HG03103 (cell line): ENCODE measurements at regions not wholly inside any gene's neighbourhood (a gene's known extent, or its start where the extent isn't known, plus 50 kb on each side); places are given as distances from the start of the nearest gene placed in this dataset.

Source experiments
- ATAC-seq: cut with Tn5 transposase; IDR thresholded peaks from one replicate; pipeline ENCODE4 v1.9.1; 2021; ENCODE audit warnings: low read depth; ENCODE audit not compliant: unreplicated experiment

DNA sequence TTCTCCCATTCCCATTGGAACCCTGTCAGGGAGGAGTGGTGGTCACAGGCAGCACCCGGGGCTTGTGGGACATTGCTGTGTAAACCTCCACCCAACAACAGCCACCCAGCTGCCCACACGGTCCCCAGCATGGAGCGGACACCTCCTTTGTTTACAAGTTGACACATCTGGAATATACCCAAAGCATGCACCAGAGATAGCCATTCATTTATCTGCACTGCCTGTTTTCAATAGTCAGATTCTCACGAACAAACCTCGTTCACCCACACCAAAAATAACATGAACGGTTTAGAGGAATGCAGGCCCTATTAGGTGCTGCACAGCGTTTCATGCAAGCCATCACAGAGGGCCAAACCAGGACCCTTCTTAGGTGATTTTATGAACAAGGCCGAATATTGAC is 244.8 kb downstream of the FOXL1 start:
- no peak for ATAC-seq

DNA sequence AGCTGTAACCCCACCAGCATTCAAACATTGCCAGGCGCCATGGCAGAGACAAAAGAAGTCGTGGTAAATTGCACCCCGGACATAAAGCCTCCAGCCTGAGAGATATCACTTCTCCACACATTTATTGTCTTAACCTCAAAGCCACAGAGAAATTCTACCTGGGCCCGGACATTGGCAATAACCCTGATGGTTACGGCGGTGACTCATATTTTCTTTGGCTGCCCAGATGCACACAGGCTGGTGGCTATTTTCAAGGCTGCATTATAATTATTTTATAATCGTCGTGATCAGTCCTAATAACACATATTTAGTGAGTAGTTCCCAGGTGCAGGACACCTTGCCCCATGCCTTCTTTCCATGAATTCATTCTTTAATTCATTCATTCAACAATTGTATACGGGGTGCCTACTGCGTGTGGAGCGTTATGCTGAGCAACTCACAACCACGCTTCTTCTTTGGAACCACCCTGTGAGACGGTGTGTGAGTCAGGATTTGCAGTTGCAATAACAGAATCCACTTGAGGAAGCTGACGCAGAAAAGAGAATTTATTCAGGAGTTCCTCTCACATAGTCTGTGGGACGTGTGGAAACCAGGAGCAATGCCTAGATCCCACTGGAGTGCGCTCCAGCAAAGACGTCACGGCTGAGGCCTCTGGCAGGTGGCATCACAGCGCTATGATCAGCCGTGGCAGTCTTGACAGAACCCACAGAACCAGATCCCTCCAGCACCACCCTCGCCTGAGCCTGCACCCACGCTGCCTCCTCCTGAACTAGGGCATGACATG is 245.7 kb downstream of the FOXL1 start:
- no peak for ATAC-seq

DNA sequence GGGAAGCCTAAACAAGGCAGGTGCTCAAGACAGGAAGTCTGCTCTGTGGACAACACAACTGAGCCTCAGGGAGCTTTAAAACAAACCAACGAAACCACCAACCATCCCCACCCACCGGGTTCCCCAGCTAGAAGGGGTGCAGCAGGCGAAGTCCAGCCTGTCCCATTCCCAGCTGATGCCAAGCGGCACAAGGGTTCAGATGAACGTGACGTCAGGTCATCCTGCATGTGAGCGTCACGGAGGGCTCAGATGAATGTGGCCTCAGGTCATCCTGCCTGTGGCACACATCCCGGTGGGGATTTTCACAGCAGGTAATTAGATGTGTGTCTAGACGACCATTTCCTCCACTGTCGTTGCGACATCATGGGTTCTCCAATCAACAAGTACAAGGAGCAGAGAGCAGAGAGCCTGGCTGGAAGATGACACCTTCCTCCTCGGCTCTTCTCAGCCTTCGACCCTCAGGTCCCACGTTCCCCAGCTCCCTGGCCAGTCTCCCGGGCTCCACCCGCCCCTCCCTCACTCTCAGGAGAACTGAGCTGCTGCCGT is 246.5 kb downstream of the FOXL1 start:
- ATAC-seq, result no peak

DNA sequence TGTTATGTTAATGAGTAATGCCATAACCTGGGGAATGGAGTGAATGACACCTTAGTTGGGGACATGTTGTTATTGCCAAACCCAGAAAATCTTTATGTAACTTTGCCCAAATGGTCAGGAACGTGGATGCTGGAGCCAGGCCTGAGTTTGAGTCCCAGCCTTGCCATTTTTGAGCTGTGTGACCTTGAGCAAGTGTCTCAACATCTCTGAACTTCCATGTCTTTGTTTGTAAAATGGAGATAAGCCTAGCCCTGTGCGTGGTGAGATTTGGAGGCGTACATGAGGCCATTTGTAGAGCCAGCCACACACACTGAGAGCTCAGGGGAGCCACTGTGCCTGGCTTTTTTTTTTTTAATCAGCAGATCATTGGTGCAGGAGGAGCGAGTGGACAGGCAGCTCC is 247.3 kb downstream of the FOXL1 start:
- ATAC-seq, result no peak

DNA sequence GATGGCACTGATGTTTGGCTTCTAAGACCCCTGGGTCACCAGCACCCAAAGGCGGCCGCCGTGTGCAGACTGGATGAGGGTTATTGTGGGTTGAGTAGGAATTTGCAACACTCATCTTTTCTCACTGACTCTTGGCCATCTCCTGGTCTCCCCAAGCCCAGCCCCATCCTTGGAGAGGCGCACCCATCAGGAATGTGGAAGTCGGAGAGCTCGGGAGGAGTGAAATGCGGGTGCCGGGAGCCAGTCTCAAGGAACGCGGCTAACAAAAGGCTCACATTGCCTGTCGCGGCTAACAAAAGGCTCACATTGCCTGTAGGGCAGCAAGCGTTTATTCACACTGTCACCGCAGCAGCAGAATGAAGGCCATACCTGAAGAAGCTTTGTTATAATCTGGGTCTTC is 248.6 kb downstream of the FOXL1 start:
- no peak for ATAC-seq

DNA sequence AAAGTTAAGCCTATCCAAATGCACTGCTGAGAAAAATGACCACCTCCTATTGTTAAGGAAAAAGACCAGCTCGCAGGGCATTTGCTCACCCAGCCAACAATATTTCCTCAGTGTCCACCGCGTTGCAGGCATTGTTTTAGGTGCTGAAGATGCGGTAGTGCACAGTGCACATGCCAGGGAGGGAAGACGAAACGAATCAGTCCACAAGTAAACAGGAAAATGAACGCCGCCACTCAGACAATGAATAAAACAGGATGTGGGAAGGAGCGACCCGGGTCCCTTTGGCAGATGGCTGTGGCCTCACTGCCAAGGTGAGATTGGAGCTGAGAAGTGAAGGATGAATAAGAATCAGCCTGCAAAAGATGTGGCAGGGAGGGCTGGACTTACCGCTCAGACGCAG is 249.2 kb downstream of the FOXL1 start:
- ATAC-seq, result no peak

DNA sequence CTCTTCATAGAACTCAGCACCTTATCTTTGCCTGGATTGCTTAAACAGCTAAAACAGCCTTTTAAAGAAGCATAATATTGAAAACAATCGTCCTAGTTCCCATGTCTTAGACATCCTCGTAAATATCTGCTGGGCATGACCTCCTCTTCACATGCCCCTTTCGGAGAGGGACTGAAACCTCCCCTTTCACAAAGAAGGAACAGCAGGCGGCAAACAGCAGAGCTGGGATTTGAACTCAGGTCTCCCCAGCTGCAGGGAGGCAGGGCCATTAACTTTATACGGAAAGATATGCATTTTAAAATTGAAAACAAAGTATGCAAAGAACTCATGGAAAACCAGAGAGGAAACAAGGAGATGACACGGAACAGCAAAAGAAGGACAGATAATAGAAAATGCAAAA is 249.9 kb downstream of the FOXL1 start:
- no peak for ATAC-seq

DNA sequence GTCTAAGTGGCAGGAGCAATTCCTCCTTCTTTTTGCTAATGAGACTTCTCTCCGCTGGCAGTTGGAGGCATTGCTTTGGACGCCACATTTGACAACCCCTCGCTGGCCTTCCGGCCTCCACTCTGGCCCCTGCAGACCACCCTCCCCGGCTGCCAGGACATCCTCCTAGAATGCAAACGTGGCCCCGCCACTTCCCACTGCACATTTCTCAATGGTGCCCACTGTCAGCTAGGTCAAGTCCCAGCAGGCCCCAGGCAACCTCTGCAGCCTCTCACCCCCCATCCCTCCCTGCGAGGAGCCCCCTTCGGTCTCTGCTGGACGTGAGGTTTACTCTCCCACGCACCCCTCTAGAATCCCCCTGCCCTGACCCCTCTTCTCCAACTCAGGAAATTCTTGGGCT is 250.3 kb downstream of the FOXL1 start:
- no peak for ATAC-seq

DNA sequence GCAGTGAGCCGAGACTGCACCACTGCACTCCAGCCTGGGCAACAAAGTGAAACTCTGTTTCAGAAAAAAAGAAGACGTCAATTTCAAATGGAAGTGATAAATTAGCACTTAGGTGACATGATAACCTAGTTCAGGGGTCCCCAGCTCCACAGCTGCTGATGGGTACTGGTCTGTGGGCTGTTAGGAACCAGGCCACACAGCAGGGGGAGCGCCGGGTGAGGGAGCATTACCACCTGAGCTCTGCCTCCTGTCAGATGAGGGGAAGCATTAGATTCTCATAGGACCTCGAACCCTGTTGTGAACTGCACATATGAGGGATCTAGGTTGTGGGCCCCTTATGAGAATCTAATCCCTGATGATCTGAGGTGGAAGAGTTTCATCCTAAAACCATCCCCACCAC is 253.0 kb downstream of the FOXL1 start:
- no peak for ATAC-seq

DNA sequence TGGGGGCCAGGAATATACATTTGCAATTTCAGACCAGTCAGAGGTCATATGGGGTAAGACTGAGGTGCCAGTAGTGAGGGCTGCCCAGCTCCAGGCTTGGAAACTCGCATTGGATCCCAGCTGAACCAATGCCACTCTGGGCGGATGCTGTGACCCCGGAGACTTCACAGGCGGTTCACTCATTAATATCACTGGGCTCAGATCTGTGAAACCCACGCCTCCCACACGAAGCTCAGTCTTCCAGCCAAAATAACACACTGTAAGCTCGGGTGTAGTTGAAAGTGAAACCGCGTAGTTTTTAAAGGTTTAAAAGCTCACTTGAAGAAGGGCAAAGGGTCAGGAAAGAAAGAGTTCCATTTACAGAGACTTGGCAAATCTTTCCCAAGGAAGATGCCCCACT is 254.8 kb downstream of the FOXL1 start:
- no peak for ATAC-seq

DNA sequence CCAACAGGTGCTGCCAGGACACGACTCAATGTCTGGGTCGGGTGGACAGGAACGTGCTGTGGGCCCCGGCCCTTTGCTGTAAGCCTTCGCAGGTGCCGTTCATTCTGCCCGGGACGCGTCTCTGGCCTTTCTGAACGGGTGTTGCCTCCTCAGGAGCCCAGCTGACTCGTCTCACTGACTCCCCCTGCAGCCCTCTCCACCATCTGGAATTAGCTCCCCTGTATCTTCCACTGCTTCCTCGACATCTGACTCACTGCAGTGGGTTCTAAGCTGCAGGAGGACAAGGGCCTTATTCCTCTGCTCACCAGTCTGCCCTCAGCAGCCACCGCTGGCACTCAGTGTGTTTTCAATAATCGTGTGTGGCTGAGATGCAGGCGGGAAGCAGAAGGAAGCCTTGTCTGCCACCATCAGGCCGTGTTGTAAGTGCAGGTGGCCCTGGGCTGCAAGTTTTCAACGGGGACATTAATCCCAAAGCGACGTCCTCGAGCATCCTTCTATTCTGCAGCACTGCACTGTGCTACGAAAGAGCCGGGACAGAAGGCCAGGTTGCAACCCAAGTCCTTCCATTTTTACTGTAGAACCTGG is 256.2 kb downstream of the FOXL1 start:
- no peak for ATAC-seq

DNA sequence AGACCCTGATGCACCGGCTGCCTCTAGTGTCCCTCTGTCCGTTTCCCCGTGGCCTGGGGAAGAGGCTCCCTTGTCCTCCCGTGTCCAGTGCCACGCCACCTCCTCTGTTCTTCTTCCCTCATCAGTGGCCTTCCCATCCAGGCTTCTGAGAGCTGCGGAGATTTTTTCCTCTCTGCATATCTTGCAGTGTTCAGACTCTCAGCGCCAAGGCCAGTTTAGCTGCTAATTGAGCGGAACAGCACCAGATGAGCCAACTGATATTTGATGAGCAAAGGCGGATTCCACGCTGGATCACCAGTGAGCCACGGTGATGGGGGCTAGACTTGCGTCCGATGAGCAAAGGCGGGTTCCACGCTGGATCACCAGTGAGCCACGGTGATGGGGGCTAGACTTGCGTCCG is 257.6 kb downstream of the FOXL1 start:
- ATAC-seq, result no peak

DNA sequence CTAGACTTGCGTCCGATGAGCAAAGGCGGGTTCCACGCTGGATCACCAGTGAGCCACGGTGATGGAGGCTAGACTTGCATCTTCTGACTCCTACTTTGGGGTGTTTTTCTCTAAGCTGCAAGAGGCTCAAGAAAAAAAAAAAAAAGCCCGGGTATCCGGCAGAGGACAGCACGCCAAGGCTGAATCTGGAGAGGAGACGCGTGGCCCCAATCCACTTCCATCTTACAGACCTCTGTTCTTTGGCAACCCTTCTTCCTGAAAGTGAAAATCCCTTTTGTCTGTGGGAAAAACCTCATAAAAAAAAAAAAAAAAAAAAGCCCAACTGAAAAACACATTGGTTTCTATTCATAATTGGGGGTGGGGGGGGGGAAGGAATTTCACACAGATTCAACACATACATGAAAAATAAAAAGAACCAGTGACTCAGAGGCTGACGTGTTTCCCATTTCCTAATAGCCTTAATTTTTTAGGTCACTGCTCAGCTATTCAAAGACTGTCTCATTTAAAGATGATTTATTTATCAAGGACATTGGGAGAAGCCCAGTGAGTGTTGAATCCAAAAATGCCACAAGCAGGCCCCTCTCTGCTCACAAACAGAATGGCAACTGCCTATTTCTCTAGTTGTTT is 258.3 kb downstream of the FOXL1 start:
- ATAC-seq, result no peak

DNA sequence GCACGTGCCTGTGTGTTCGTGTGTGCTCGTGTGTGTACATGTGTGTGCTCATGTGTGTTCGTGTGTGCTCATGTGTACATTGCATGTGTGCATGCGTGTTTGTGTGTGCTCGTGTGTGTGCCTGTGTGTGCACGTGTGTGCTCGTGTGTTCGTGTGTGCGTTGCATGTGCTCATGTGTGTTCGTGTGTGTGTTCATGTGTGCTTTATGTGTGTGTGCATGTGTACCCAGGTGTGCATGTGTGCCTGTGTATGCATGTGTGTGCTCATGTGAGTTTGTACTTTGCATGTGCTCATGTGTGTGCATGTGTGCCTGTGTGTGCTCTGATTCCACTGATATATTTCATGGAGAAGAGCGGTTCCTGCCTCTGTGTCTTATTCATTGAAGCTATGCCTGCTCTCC is 265.5 kb downstream of the FOXL1 start:
- ATAC-seq, result no peak

DNA sequence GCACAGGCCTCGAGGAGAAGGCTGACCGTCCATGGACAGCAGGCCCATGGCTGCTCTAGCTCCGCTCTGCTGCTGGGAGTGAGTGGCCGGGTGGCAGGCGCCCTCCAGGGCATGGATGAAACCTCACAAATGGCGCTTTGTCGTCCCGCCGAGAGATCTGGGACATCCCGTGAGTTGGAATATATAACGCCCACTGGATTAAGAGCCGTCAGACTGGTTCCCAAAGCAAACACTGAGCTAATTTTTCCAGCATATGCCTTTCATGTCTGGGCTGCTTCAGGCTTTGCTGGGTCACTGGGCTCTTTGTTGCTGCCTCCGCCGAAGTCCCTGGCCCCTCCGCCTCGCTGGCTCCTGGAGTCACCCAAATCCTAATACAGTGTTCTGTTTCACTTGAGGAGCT is 266.3 kb downstream of the FOXL1 start:
- no peak for ATAC-seq

DNA sequence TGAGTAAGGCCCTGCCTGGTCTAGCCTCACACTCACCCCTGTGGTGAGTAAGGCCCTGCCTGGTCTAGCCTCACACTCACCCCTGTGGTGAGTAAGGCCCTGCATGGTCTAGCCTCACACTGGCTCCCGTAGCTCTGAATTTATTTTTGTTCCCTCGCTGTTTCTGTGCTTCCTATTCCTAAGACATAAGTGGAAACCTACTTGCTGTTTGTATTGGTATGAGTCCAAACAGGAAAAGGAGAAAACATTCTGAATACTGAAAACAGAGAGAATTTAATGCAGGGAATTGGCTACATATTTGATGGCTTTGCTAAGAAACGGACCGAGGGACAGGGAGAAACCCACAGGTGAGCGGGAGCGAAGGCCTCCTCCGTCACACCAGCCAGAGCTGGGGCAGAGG is 267.8 kb downstream of the FOXL1 start:
- ATAC-seq, result no peak

DNA sequence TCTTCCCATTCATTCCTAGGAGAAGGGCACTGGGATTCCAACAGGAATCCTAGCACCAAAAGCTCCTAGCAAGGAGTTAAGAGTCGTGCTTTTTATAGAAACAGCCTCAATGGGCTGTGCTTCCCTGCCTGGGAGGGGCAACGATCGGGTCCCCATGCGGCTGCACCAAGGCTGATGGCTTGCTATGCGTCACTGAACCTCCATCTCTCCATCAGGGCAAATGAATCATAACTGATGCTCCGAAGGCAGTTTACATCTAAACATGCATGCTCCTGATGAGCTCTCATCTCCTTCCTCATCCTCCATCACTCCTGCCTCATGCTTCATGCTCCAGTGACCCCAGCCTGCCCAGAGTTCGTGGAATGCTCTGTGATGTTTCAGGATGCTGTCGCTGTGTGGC is 270.5 kb downstream of the FOXL1 start:
- ATAC-seq, result no peak

DNA sequence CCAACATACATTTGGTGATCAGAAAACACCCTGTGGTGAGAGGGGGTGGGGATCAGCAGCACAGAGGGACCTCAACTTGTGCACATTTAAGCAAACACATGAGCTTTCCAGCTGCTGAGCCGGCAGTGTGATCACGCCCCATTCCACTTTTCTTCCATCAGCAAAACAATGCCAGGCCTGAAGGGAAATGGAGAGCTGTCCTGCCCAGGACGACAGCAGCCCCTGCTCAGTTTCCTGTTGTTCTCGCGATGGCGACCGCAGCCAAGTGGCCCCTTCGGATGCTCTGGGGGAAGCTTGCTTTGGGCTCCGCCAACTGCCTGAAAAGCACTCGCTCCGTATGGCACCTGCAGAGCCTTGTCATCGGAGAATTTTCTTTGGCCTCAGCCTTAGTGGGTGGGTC is 272.3 kb downstream of the FOXL1 start:
- ATAC-seq, result no peak

DNA sequence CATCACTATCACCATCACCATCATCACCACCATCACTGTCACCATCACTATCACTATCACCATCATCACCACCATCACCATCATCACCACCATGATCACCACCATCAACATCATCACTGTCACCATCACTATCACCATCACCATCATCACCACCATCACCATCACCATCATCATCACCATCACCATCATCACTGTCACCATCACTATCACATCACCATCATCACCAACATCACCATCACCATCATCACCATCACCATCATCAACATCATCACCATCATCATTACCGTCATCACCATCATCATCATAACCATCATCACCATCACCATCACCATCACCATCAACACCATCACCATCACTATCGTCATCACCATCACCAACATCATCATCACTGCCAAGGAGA is 273.8 kb downstream of the FOXL1 start:
- ATAC-seq, result no peak

DNA sequence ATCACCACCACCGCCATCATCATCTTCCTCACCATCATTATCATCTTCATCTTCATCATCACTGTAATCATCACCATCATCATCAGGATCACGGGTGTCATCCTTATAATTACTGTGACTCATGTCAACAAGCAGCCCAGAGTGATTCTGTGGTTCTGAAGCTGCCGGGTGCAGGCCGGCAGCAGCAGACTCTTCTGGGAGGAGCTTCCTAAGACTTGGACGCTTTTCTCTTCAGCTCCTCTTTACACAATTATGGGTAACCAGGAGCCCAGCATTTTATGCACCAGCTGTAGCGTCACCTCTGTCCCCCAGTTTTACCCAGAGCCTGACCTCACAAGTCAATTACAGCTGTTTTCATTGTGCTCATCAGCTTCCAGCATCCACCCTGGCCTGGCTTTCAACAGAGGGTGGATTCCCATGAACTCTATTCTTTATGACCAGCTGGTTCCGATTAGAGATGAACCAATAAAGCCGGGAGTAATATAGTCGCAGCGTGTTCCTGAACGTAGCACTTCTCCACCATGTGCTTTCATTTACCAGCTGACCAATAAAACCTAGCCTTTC is 275.8 kb downstream of the FOXL1 start:
- ATAC-seq, result no peak

DNA sequence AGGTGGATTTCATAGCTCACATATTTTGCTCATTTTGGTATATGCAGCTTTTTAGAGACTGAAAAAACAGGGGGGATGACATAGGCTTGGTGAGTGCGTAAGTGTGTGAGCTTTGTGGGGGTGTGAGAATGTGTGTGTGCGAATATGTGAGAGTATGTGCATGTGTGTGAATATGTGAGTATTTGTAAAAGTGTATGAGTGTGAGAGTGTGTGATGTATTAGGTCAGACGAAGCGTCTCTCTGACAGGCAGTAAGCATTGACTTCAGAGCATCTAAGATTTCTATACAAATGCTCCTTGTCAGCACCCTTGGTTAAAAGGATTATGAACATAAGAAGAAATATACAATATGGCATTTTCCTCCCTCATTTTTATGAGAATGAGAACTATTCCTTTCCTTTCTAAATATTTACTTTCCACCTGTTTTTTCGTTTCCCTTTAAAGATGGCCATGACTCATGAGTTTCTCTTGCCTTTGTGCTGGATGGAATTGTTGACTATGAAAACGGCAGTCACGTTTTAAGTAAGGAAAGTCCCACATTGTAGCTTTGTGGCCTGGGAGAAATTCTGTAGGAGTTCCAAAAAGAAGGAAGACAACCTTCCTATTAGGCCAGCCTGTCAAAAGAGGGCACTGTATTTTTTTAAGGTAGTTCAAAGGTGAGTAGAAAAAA is 276.4 kb downstream of the FOXL1 start:
- ATAC-seq, result no peak
